ENCODE measurements at regions not wholly inside any gene's neighbourhood (a gene's known extent, or its start where the extent isn't known, plus 50 kb on each side); places are given as distances from the start of the nearest gene placed in this dataset.

DNA sequence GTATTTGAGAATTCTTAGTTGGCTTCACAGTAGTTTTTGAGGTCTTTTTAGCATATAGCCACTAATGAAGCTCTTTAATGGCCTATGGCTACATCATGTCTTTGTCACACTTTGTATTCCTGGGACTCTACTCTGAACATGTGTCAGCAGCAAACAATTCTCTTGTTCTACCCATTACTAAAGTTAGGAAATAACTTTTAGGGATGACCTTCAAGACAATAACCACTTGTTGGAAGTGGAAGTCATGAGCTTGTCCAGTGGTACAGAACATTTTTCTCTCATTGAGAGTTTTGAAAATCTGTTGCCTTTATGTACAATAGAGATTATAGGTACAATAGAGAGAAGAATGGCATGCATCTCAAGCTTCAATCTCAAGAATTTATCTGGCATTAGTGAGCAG is 571.6 kb upstream of the JAG1 start:
- Histone ChIP-seq H3K14ac (replicated peaks; ENCODE audit: low read depth, low read length) (no peak overlapping the region), H3K4me2 (ENCODE audit: low read depth, low read length) (no peak overlapping the region), H4K5ac (ENCODE audit: low read depth, low read length) (no peak overlapping the region), H3K27ac (ENCODE audit: insufficient read depth, low read length) (no peak overlapping the region), H2AK5ac (ENCODE audit: low read depth, low read length) (no peak overlapping the region), H4K20me1 (ENCODE audit: insufficient read depth, low read length) (no peaks in the 10 kb centered on the region), H3K79me1 (ENCODE audit: low read depth in 1 of 2, low read length in 2 of 2) (no peaks in the 10 kb centered on the region), H3K4me1 (ENCODE audit: control insufficient read depth, insufficient read depth, low read length) (no peaks in the 10 kb centered on the region; the same call in 1 of the 2 replicates), H3K23ac (ENCODE audit: low read depth, low read length) (no peak overlapping the region), H3K9me1 (ENCODE audit: insufficient read depth, low read length) (no peaks in the 10 kb centered on the region), H3K56ac (ENCODE audit: extremely low read depth, insufficient read depth, low read length) (no peak overlapping the region), H4K8ac (ENCODE audit: low read depth in 2 of 2, low read length in 2 of 2) (no peak overlapping the region), H2BK120ac (ENCODE audit: low read depth, low read length) (no peak overlapping the region), H3K4ac (ENCODE audit: low read depth, low read length) (no peak overlapping the region), H2AFZ (replicated peaks; ENCODE audit: low read length, poor library complexity) (no peak overlapping the region), H3K18ac (ENCODE audit: low read depth, low read length) (no peak overlapping the region), H4K91ac (ENCODE audit: insufficient read depth, low read depth, low read length) (no peak overlapping the region), H3K9ac (ENCODE audit: low read depth, low read length) (no peak overlapping the region), H3K4me3 (ENCODE audit: insufficient read depth, low read depth, low read length) (no peak overlapping the region), H3K27me3 (ENCODE audit: control insufficient read depth, insufficient read depth, low read length) (peaks cover 4% of the 10 kb centered on the region), H2AK9ac (replicated peaks; ENCODE audit: low read depth, low read length, poor library complexity) (no peak overlapping the region), H2BK20ac (ENCODE audit: low read depth, low read length) (no peak overlapping the region), H3K36me3 (ENCODE audit: control insufficient read depth, insufficient read depth, low read length) (no peaks in the 10 kb centered on the region), H2BK15ac (ENCODE audit: low read depth, low read length) (no peak overlapping the region), H3K9me3 (ENCODE audit: control insufficient read depth, insufficient read depth, low read length) (no peaks in the 10 kb centered on the region), H2BK5ac (ENCODE audit: low read depth, low read length, poor library complexity, severe bottlenecking) (no peak overlapping the region)
- TF ChIP-seq POLR2A (IDR thresholded peaks at IDR 0.05; ENCODE audit: low read depth, low read length): no peak
- TF ChIP-seq RFX5 (IDR thresholded peaks at IDR 0.05; ENCODE audit: low read depth, low read length): no peak
- TF ChIP-seq, protein P1, sequence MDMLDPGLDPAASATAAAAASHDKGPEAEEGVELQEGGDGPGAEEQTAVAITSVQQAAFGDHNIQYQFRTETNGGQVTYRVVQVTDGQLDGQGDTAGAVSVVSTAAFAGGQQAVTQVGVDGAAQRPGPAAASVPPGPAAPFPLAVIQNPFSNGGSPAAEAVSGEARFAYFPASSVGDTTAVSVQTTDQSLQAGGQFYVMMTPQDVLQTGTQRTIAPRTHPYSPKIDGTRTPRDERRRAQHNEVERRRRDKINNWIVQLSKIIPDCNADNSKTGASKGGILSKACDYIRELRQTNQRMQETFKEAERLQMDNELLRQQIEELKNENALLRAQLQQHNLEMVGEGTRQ (IDR thresholded peaks at IDR 0.05; ENCODE audit: low read depth, low read length): no peak
- no peak for TF ChIP-seq RCOR1 (IDR thresholded peaks at IDR 0.05; ENCODE audit: insufficient replicate concordance, low read length)
- no peak for TF ChIP-seq CEBPB (IDR thresholded peaks at IDR 0.05; ENCODE audit: low read depth, low read length)
- TF ChIP-seq, protein P2, sequence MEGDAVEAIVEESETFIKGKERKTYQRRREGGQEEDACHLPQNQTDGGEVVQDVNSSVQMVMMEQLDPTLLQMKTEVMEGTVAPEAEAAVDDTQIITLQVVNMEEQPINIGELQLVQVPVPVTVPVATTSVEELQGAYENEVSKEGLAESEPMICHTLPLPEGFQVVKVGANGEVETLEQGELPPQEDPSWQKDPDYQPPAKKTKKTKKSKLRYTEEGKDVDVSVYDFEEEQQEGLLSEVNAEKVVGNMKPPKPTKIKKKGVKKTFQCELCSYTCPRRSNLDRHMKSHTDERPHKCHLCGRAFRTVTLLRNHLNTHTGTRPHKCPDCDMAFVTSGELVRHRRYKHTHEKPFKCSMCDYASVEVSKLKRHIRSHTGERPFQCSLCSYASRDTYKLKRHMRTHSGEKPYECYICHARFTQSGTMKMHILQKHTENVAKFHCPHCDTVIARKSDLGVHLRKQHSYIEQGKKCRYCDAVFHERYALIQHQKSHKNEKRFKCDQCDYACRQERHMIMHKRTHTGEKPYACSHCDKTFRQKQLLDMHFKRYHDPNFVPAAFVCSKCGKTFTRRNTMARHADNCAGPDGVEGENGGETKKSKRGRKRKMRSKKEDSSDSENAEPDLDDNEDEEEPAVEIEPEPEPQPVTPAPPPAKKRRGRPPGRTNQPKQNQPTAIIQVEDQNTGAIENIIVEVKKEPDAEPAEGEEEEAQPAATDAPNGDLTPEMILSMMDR (conservative IDR thresholded peaks at IDR 0.05; ENCODE audit: low read depth, low read length): no peak
- no peak for TF ChIP-seq CHD1 (IDR thresholded peaks at IDR 0.05; ENCODE audit: low read depth, low read length)
- TF ChIP-seq MAZ (IDR thresholded peaks at IDR 0.05; ENCODE audit: borderline replicate concordance, low read depth, low read length): no peak
- TF ChIP-seq BHLHE40 (IDR thresholded peaks at IDR 0.05; ENCODE audit: low read depth, low read length): no peak
- TF ChIP-seq NFE2L2 (IDR thresholded peaks at IDR 0.05; ENCODE audit: low read depth, low read length): no peak
- in situ Hi-C loops (cut with MboI; ENCODE audit: low sequenced_read_pairs) (no loop called here), intact Hi-C loops (cut with micrococcal nuclease) (no loop called here), dilution Hi-C loops (cut with HindIII; ENCODE audit: low sequenced_read_pairs, unreplicated experiment) (no loop called here)
- DNase-seq (no peak), ATAC-seq (ENCODE audit: low read depth) (no peak)
- ChIA-PET CTCF (interaction anchor here (1.4 kb wide), 1 partner anchor 10 kb away, joined by 4 read pairs; no protein-coding TSS in a partner anchor), POLR2A (ENCODE audit: unreplicated experiment) (no interaction called here)
- no TSS peak for BruUV-seq (replicated peaks)
